ENCODE measurements at regions not wholly inside any gene's neighbourhood (a gene's known extent, or its start where the extent isn't known, plus 50 kb on each side); places are given as distances from the start of the nearest gene placed in this dataset.

- TF ChIP-seq CTCF (IDR thresholded peaks at IDR 0.05; ENCODE audit: insufficient read depth, low read length) (no peak), POLR2AphosphoS5 (IDR thresholded peaks at IDR 0.05; ENCODE audit: low read depth) (no peak), GABPA (IDR thresholded peaks at IDR 0.05; ENCODE audit: low read depth) (no peak), SPI1 (IDR thresholded peaks at IDR 0.05; ENCODE audit: borderline replicate concordance, low read depth) (no peak), REST (IDR thresholded peaks at IDR 0.05; ENCODE audit: insufficient replicate concordance, low read depth) (no peak)
- no peak overlapping the region for H3K4me3 ChIP-seq (replicated peaks; ENCODE audit: insufficient read depth, low read length)
- H3K27ac ChIP-seq (replicated peaks), result no peak overlapping the region
- no peaks in the 10 kb centered on the region for H3K27me3 ChIP-seq (ENCODE audit: insufficient read depth, poor library complexity, severe bottlenecking)
- DNase-seq (ENCODE audit: low read depth in 1 of 2, low spot score in 1 of 2), result no peak
Observed at GRCh38 chr2:64342195-64343099, 111.5 kb upstream of the LGALSL start.

DNA sequence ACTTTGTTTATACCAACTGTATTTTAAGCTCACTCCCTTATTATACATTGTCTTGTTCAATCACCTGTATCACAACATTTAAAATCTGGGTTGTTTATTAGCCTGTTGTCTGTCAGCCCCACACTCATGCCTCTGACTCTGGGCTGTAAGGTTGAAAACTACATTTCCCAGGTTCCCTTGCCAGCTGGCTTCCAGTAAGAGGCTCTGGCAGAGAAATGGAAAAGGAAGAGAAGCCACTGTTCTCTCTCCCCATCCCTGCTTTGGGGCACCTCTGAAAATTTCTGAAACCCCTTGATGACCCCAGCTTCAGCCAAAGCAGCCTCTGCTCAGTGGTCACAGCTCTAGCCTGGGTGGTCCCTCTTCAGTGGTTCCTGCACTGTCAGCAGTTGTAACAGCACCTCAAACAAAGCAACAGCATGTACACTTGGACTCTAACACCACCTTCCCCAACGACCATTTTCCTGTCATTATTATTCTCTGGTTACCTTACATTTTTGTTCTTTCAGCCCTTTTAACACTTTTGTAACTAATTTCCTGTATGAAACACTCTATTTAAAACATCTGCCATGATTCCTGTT is 108.9 kb upstream of the LGALSL start:
- Histone ChIP-seq H3K27ac (replicated peaks) (no peak overlapping the region), H3K4me3 (replicated peaks; ENCODE audit: insufficient read depth, low read length) (no peak overlapping the region), H3K27me3 (ENCODE audit: insufficient read depth, poor library complexity, severe bottlenecking) (no peaks in the 10 kb centered on the region)
- no peak for DNase-seq (ENCODE audit: low read depth in 1 of 2, low spot score in 1 of 2)
- TF ChIP-seq POLR2AphosphoS5 (IDR thresholded peaks at IDR 0.05; ENCODE audit: low read depth) (no peak), SPI1 (IDR thresholded peaks at IDR 0.05; ENCODE audit: borderline replicate concordance, low read depth) (no peak), GABPA (IDR thresholded peaks at IDR 0.05; ENCODE audit: low read depth) (no peak)

GRCh38 chr2:64345998-64346397 is 108.0 kb upstream of the LGALSL start:
- TF ChIP-seq SPI1 (IDR thresholded peaks at IDR 0.05; ENCODE audit: borderline replicate concordance, low read depth) (no peak), CTCF (IDR thresholded peaks at IDR 0.05; ENCODE audit: insufficient read depth, low read length) (no peak), POLR2AphosphoS5 (IDR thresholded peaks at IDR 0.05; ENCODE audit: low read depth) (no peak), REST (IDR thresholded peaks at IDR 0.05; ENCODE audit: insufficient replicate concordance, low read depth) (no peak), GABPA (IDR thresholded peaks at IDR 0.05; ENCODE audit: low read depth) (no peak)
- H3K27ac ChIP-seq (replicated peaks), result no peak overlapping the region
- no peak for DNase-seq (ENCODE audit: low read depth in 1 of 2, low spot score in 1 of 2)
- no peak overlapping the region for H3K4me3 ChIP-seq (replicated peaks; ENCODE audit: insufficient read depth, low read length)
- H3K27me3 ChIP-seq (ENCODE audit: insufficient read depth, poor library complexity, severe bottlenecking), result no peaks in the 10 kb centered on the region

GRCh38 chr2:64348386-64349130 is 105.4 kb upstream of the LGALSL start:
- DNase-seq (ENCODE audit: low read depth in 1 of 2, low spot score in 1 of 2), result no peak
- no peak overlapping the region for H3K27ac ChIP-seq (replicated peaks)
- no peaks in the 10 kb centered on the region for H3K27me3 ChIP-seq (ENCODE audit: insufficient read depth, poor library complexity, severe bottlenecking)
- H3K4me3 ChIP-seq (replicated peaks; ENCODE audit: insufficient read depth, low read length), result no peak overlapping the region
- no peak for TF ChIP-seq GABPA (IDR thresholded peaks at IDR 0.05; ENCODE audit: low read depth)
- no peak for TF ChIP-seq REST (IDR thresholded peaks at IDR 0.05; ENCODE audit: insufficient replicate concordance, low read depth)
- TF ChIP-seq POLR2AphosphoS5 (IDR thresholded peaks at IDR 0.05; ENCODE audit: low read depth), result no peak
- no peak for TF ChIP-seq SPI1 (IDR thresholded peaks at IDR 0.05; ENCODE audit: borderline replicate concordance, low read depth)
- TF ChIP-seq CTCF (IDR thresholded peaks at IDR 0.05; ENCODE audit: insufficient read depth, low read length), result no peak
